HG03025 (cell line): ENCODE measurements at regions not wholly inside any gene's neighbourhood (a gene's known extent, or its start where the extent isn't known, plus 50 kb on each side); places are given as distances from the start of the nearest gene placed in this dataset.
"Not testable (repeated sequence)": the region's sequence is repeated elsewhere in the genome, so short reads cannot be mapped to it uniquely, and the experiment has no call there.

Experiments
- ATAC-seq: cut with Tn5 transposase; IDR thresholded peaks from one replicate; pipeline ENCODE4 v1.9.1; 2021; ENCODE audit warnings: mild to moderate bottlenecking, moderate library complexity; ENCODE audit not compliant: unreplicated experiment, low FRiP score

DNA sequence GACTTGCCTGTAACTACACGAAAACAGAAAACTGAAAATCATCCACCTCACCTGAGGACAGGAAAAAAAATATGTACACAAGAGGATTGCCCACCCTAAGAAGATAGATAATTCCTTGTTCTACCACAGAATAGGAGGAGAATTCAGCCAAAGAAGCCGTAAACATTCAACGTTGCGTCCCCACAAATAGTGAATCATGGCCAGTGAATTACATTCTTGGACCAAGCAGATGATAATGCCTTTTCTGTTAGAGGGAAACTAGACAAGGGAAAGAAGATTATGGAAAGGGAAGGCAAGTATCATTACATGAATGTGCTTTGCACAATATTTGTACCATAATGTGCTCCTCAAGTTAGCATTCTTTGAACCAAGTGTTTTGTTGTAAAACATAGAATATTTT is 95.5 kb upstream of the C1QTNF7 start:
- no peak for ATAC-seq

- no peak for ATAC-seq
Observed at GRCh38 chr4:15333692-15334633, 93.9 kb upstream of the C1QTNF7 start.

DNA sequence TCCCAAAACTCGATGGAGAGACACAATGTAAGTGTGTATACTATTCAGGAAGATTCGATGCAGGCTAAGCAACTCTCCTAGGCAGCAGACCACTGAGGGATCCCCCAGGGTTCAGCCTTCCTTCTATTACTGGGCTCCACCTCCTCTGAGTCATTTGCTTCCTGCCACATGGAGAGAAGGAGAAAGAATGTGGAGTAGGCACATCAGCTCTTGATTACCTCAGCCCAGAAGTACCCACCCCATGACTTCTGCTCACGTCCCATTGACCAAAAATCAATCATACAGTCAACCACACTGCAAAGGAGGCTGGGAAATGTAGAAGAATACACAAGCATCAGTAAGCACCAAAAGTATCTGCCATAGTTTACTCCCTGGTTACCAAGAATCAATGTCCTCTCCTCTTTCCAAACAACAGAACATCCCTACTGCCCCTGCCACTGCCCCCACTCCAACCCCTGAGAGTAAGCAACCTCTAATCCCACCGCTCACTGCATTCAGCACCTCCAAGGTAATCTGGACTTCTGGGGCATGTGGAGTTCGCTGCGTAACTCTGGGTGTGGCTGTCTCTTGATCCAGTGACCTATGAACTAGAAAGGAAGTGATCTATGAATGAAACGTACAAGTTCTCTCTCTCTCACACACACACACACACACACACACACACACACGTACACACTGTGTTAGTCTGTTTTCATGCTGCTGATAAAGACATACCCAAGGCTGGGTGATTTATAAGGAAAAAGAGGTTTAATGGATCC is 91.2 kb upstream of the C1QTNF7 start:
- no peak for ATAC-seq

DNA sequence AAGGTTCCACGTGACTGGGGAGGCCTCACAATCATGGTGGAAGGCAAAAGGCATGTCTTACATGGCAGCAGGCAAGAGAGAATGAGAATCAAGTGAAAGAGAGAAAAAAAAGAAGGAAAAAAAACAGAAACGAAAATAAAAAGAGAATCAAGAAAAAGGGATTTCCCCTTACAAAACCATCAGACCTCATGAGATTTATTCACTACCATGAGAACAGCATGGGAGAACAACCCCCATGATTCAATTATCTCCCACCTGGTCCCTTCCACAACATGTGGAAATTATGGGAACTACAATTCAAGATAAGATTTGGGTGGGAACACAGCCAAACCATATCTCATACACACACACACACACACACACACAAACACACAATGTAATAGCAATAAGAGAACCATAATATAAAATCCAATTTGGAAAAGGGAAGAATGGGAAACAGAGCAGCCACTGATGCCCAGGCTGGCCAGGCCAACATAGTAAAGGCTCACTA is 90.6 kb upstream of the C1QTNF7 start:
- ATAC-seq, result not testable (repeated sequence)

DNA sequence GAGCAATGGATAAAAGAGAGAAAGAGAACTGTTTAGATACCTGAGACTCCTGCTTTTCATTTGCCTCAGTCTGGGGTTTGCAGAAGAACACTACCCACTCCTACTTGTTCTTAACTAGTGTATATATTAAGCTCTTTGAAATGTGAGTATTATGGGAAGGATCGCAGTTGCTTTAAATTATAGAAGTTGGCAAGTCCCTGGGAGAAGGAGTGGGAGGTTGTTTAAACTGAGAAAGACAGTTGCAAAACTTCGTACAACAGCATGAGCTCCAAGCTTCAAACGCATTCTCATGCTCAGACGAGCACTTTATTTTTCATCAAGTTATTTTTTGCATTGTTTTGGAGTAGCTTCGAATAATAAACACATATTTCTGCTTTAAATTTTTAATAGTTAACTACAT is 88.1 kb upstream of the C1QTNF7 start:
- ATAC-seq, result no peak

GRCh38 chr4:15340332-15340731 is 87.5 kb upstream of the C1QTNF7 start:
- no peak for ATAC-seq

- ATAC-seq, result no peak
Observed at GRCh38 chr4:15340902-15341732, 86.7 kb upstream of the C1QTNF7 start.

DNA sequence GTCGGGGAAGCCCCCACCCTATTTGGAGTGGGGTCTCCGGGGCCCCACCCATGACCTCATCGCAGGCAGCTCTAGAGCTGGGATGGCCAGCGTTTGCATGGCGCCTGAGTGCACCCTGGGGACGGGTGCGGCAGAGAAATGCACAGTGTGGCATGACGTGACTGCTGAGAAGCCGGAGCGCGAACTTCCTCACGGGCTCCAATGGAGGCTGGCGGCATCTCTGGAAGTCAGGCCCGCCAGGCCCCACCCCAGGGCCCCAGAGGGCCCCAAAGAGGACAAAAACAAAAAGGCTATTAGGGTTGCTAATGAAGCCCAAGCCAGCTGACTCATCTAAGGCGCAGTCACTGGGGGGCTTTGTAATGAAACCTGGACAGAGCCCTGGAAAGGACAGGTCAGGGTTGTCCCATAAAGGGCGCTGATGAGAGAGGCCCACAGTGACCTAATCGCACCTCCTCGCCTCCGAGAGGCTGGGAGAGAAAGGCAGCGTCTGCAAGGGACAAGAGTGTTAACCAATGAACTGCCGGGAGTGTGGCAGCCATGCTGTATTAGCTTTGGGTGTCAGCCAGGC is 86.0 kb upstream of the C1QTNF7 start:
- ATAC-seq, result no peak

- no peak for ATAC-seq
Observed at GRCh38 chr4:15343000-15343399, 84.8 kb upstream of the C1QTNF7 start.

DNA sequence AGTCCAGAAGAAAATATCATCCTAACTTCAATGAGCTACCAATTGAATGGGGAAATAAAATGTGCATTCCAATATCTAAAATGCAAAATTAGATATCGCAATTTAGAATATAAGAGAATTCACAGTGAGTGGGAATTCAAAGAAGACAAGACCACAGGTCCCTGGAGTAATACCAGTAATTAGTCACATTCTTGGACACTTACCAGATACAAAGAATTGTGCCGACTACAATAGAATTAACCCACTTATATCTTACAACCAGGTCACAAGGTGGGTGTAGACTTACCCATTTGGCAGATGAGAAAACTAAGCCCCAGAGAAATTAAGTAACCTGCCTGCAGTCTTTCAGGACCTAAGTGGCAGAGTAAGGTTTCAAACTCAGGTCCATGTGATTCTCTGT is 84.3 kb upstream of the C1QTNF7 start:
- no peak for ATAC-seq

DNA sequence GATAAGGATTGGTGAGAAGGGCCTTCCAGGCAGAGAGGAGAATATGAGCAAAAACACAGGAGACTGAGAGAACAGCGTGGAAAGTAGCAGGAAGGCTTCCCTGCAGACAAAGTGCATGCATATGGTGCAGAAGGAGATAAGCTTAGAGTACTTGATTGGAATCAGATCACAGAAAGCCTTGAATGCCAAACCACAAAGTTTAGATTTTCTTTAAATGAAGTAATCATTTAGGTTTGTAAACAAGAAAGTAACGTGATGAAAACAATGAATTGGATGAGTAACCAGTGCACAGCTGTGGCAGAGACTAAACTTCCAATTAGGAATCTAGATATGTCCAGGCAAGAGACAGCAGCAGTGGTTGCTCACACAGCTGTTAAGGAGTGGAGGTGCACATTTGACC is 83.8 kb upstream of the C1QTNF7 start:
- ATAC-seq, result no peak

DNA sequence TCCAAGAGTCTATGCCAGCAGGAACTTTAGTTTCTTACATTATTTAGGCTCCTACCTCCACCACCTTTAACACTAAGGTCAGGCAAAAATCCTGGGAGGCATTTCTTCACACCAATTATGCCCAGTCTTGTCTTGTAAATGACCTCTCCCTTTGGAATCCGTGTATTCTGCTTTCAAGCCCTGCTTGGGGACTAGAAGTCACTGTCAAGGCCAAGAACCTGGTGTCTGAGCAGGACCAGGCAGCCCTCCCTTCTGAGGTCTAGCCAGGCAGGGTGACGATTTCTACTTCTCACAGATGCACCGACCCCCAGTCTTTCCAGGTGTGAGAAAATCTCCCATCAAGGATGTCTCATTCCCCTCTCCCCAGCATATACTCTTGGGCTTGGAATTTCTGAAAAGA is 82.7 kb upstream of the C1QTNF7 start:
- no peak for ATAC-seq

DNA sequence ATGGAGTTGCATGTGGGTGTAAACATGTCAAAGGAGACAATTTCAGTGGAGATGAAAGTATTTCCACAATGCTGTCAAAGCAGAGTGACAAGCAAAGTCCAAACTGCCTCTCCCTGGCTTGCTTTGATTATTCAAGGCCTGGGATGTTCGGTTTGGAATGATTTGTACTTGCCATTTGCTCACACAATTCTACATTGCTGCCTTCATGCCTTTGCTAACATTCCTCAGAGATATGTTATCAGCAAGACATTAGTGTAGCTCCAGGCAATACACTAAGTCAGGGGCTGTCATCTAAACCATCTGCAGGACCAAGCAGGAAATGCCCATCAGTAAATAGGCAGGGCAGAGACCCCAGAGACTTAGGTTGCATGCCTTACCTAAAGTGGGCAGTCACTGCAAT is 79.6 kb upstream of the C1QTNF7 start:
- no peak for ATAC-seq

- no peak for ATAC-seq
Observed at GRCh38 chr4:15348695-15349094, 79.1 kb upstream of the C1QTNF7 start.

- ATAC-seq, result no peak
Observed at GRCh38 chr4:15349531-15349935, 78.3 kb upstream of the C1QTNF7 start.

- ATAC-seq, result no peak
Observed at GRCh38 chr4:15349965-15350364, 77.9 kb upstream of the C1QTNF7 start.

- ATAC-seq, result no peak
Observed at GRCh38 chr4:15352524-15352923, 75.3 kb upstream of the C1QTNF7 start.

- ATAC-seq, result no peak
Observed at GRCh38 chr4:15353207-15353606, 74.6 kb upstream of the C1QTNF7 start.

GRCh38 chr4:15354371-15355297 is 73.2 kb upstream of the C1QTNF7 start:
- ATAC-seq, result no peak
